ENCODE measurements at regions not wholly inside any gene's neighbourhood (a gene's known extent, or its start where the extent isn't known, plus 50 kb on each side); places are given as distances from the start of the nearest gene placed in this dataset.

- CTCF ChIA-PET = no interaction called here
- BruUV-seq (replicated peaks) = no TSS peak
Measured at GRCh38 chr1:67588178-67588855, 96.7 kb upstream of the GADD45A start.

GRCh38 chr1:67589519-67590233 is 95.3 kb upstream of the GADD45A start:
- no TSS peak for BruUV-seq (replicated peaks)
- no peak overlapping the region for H3K4me3 Mint-ChIP-seq (ENCODE audit: low read depth, unreplicated experiment)
- no peaks in the 10 kb centered on the region for H3K36me3 Mint-ChIP-seq (ENCODE audit: insufficient read depth, unreplicated experiment)
- H3K27ac Mint-ChIP-seq (ENCODE audit: unreplicated experiment) = no peak overlapping the region
- no peak for DNase-seq
- CTCF ChIA-PET = interaction anchor here (0.7 kb wide), 1 partner anchor 328 kb away, joined by 5 read pairs; no protein-coding TSS in a partner anchor
- no peaks in the 10 kb centered on the region for H3K27me3 Mint-ChIP-seq (ENCODE audit: unreplicated experiment)
- intact Hi-C loops (cut with micrococcal nuclease; ENCODE audit: unreplicated experiment) = no loop called here
- no peak for TF ChIP-seq CTCF (IDR thresholded peaks at IDR 0.05; ENCODE audit: unreplicated experiment)
- no peaks in the 10 kb centered on the region for H3K4me1 Mint-ChIP-seq (ENCODE audit: low read depth, unreplicated experiment)
- H3K9me3 Mint-ChIP-seq (ENCODE audit: low read depth, unreplicated experiment) = no peaks in the 10 kb centered on the region

More at GRCh38 chr1:67588178-67588855, 96.7 kb upstream of the GADD45A start:
- intact Hi-C loops (cut with micrococcal nuclease; ENCODE audit: unreplicated experiment) = no loop called here
- Mint-ChIP-seq H3K9me3 (ENCODE audit: low read depth, unreplicated experiment) (no peaks in the 10 kb centered on the region), H3K4me3 (ENCODE audit: low read depth, unreplicated experiment) (no peak overlapping the region), H3K36me3 (ENCODE audit: insufficient read depth, unreplicated experiment) (no peaks in the 10 kb centered on the region), H3K27me3 (ENCODE audit: unreplicated experiment) (no peaks in the 10 kb centered on the region), H3K4me1 (ENCODE audit: low read depth, unreplicated experiment) (no peaks in the 10 kb centered on the region), H3K27ac (ENCODE audit: unreplicated experiment) (no peak overlapping the region)
- no peak for DNase-seq
- no peak for TF ChIP-seq CTCF (IDR thresholded peaks at IDR 0.05; ENCODE audit: unreplicated experiment)

GRCh38 chr1:67590329-67590728 is 94.7 kb upstream of the GADD45A start:
- Mint-ChIP-seq H3K9me3 (ENCODE audit: low read depth, unreplicated experiment) (no peaks in the 10 kb centered on the region), H3K27me3 (ENCODE audit: unreplicated experiment) (no peaks in the 10 kb centered on the region), H3K27ac (ENCODE audit: unreplicated experiment) (no peak overlapping the region), H3K4me1 (ENCODE audit: low read depth, unreplicated experiment) (no peaks in the 10 kb centered on the region), H3K4me3 (ENCODE audit: low read depth, unreplicated experiment) (no peak overlapping the region), H3K36me3 (ENCODE audit: insufficient read depth, unreplicated experiment) (no peaks in the 10 kb centered on the region)
- no TSS peak for BruUV-seq (replicated peaks)
- CTCF ChIA-PET = interaction anchor here (0.7 kb wide), 1 partner anchor 327 kb away, joined by 5 read pairs; no protein-coding TSS in a partner anchor
- intact Hi-C loops (cut with micrococcal nuclease; ENCODE audit: unreplicated experiment) = no loop called here
- no peak for TF ChIP-seq CTCF (IDR thresholded peaks at IDR 0.05; ENCODE audit: unreplicated experiment)
- DNase-seq = no peak

- CTCF ChIA-PET = no interaction called here
- H3K9me3 Mint-ChIP-seq (ENCODE audit: low read depth, unreplicated experiment) = no peaks in the 10 kb centered on the region
- TF ChIP-seq CTCF (IDR thresholded peaks at IDR 0.05; ENCODE audit: unreplicated experiment) = no peak
- no peak for DNase-seq
- no peaks in the 10 kb centered on the region for H3K4me1 Mint-ChIP-seq (ENCODE audit: low read depth, unreplicated experiment)
- no peaks in the 10 kb centered on the region for H3K36me3 Mint-ChIP-seq (ENCODE audit: insufficient read depth, unreplicated experiment)
- intact Hi-C loops (cut with micrococcal nuclease; ENCODE audit: unreplicated experiment) = no loop called here
- no peak overlapping the region for H3K4me3 Mint-ChIP-seq (ENCODE audit: low read depth, unreplicated experiment)
- BruUV-seq (replicated peaks) = no TSS peak
- H3K27ac Mint-ChIP-seq (ENCODE audit: unreplicated experiment) = no peak overlapping the region
- no peaks in the 10 kb centered on the region for H3K27me3 Mint-ChIP-seq (ENCODE audit: unreplicated experiment)
Measured at GRCh38 chr1:67594764-67595163, 90.2 kb upstream of the GADD45A start.
